HG03342 (cell line): ENCODE measurements at regions not wholly inside any gene's neighbourhood (a gene's known extent, or its start where the extent isn't known, plus 50 kb on each side); places are given as distances from the start of the nearest gene placed in this dataset.

Experiments used
- ATAC-seq: cut with Tn5 transposase; IDR thresholded peaks from one replicate; pipeline ENCODE4 v1.9.1; 2021; ENCODE audit warnings: mild to moderate bottlenecking, moderate library complexity; ENCODE audit not compliant: unreplicated experiment

DNA sequence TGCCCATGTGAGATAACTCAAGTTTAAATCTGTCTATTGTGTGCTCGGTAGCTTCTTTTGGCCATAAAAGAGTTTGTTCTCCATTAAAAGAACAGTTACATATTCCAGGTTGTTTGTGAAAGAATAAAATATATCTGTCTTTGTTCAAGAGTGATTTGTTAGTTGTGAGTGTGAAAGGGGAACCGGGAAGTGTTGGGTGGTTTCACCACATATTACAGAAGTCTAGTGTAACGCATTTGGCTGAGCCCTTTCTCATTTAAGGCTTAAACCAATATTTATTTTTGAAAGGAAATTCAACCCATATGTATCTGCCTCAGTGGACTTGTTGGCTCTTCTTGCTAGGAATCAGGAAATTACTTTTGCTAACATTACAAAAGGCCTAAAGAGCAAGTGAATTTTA, 54.1 kb upstream of the DMRTA1 start:
- ATAC-seq, result no peak

DNA sequence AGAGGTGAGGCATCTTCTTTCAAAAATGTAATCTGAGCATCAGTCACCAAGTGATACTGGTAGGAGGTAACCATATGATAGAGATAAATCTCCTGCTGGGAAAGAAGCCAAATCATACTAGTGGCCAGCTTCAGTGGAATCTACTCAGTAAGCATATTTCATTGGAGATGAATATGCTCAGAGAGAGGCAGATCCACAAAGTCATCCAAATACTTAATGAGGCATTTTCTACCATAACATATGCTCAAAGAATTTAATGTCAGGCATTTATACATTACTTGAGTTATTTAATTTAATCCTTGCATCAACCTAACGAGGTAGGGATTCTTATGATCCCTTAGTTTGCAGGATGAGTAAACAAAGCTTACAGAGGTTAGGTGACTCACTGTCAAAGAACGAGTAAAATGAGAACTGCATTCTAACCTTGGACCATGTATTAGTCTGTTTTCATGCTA, 50.9 kb upstream of the DMRTA1 start:
- ATAC-seq, result no peak
